B cell (primary cell): ENCODE measurements at regions not wholly inside any gene's neighbourhood (a gene's known extent, or its start where the extent isn't known, plus 50 kb on each side); places are given as distances from the start of the nearest gene placed in this dataset.

ENCODE experiments used
- ATAC-seq: fragments of 200-7000 bp; cut with Tn5 transposase; one replicate; pipeline ENCODE4 v1.10.0; 2021; ENCODE audit warnings: low read depth, mild to moderate bottlenecking, moderate number of reproducible peaks, moderate library complexity
- CTCF ChIA-PET: fragments of 350-600 bp; sonication (Branson Sonifier 250); formaldehyde crosslinking; loops from one replicate; lab custom pipeline; 2021; ENCODE audit warnings: antibody characterized with exemption, inconsistent platforms; lab: Charles Lee
- POLR2A ChIA-PET: fragments of 350-600 bp; sonication (Branson Sonifier 250); formaldehyde crosslinking; loops from one replicate; lab custom pipeline; 2021; ENCODE audit warnings: antibody characterized with exemption; lab: Charles Lee
- DNase-seq: peaks from one replicate; pipeline ENCODE4 v3.0.0; 2013
- H2AFZ ChIP-seq: 2 replicates; pipeline ENCODE4 v1.6.1; 2012; ENCODE audit warnings: mild to moderate bottlenecking, low read depth, low read length; ENCODE audit not compliant: insufficient read depth, poor library complexity, severe bottlenecking
- H3K27ac ChIP-seq, 2 donors: 1 replicate in 1 of 2; 2 replicates in 1 of 2; pipeline ENCODE4 v1.5.1; 2012 to 2013; ENCODE audit warnings: low read length in 2 of 2, mild to moderate bottlenecking in 2 of 2, moderate library complexity in 1 of 2
- H3K27me3 ChIP-seq, 4 experiments: fragments of 200-600 bp in 1 of 4; sonication (generic) in 1 of 4; replicated peaks in 1 of 4; 1 replicate in 2 of 4; 2 replicates in 2 of 4; pipeline versions ENCODE4 v1.6.1 to v1.7.0; 2013 to 2016; ENCODE audit warnings: low read length in 3 of 4, mild to moderate bottlenecking in 2 of 4, mixed read lengths in 1 of 4, moderate library complexity in 1 of 4; ENCODE audit not compliant: insufficient read depth in 4 of 4, control insufficient read depth in 3 of 4; ENCODE audit errors: control extremely low read depth in 1 of 4
- H3K36me3 ChIP-seq, 2 experiments: replicated peaks in 1 of 2; 1 replicate in 1 of 2; 2 replicates in 1 of 2; pipeline versions ENCODE4 v1.6.1 to v1.7.1; 2013; ENCODE audit warnings: low read length in 1 of 2; ENCODE audit not compliant: insufficient read depth in 2 of 2, control insufficient read depth in 1 of 2; ENCODE audit errors: control extremely low read depth in 1 of 2, extremely low read depth in 1 of 2
- H3K4me1 ChIP-seq, 2 donors: fragments of 200-600 bp in 1 of 2; sonication (generic) in 1 of 2; 1 replicate in 1 of 2; 2 replicates in 1 of 2; pipeline versions ENCODE4 v1.5.1 to v1.6.1; 2013 to 2017; ENCODE audit warnings: low read length in 2 of 2; ENCODE audit not compliant: control insufficient read depth in 2 of 2, insufficient read depth in 2 of 2
- H3K4me2 ChIP-seq: replicated peaks from 2 replicates; pipeline ENCODE3; 2012; ENCODE audit warnings: mild to moderate bottlenecking, low read depth, low read length; ENCODE audit not compliant: poor library complexity, severe bottlenecking
- H3K4me3 ChIP-seq, 5 experiments: fragments of 200-600 bp in 1 of 5; sonication (generic) in 1 of 5; 1 replicate in 3 of 5; 2 replicates in 2 of 5; pipeline versions ENCODE4 v1.5.1 to v1.7.0; 2011 to 2016; ENCODE audit warnings: low read length in 4 of 5, mild to moderate bottlenecking in 4 of 5, low read depth in 2 of 5, control low read depth in 1 of 5, moderate library complexity in 1 of 5; ENCODE audit not compliant: insufficient read depth in 1 of 5; ENCODE audit errors: control extremely low read depth in 1 of 5, extremely low read depth in 1 of 5
- H3K79me2 ChIP-seq: fragments of 200-600 bp; sonication (generic); one replicate; pipeline ENCODE4 v1.6.0; 2016; ENCODE audit warnings: low read length; ENCODE audit not compliant: control insufficient read depth, insufficient read depth
- H3K9ac ChIP-seq: fragments of 200-600 bp; sonication (generic); 2 replicates; pipeline ENCODE4 v1.6.1; 2017; ENCODE audit warnings: mild to moderate bottlenecking, low read length, moderate library complexity
- H3K9me3 ChIP-seq, 3 donors: one replicate each; pipeline versions ENCODE4 v1.6.1 to v1.7.1; 2013; ENCODE audit warnings: low read length in 2 of 3; ENCODE audit not compliant: control insufficient read depth in 2 of 3, insufficient read depth in 1 of 3; ENCODE audit errors: control extremely low read depth in 1 of 3
- H4K20me1 ChIP-seq: 2 replicates; pipeline ENCODE4 v1.6.0; 2012; ENCODE audit warnings: mild to moderate bottlenecking, low read length; ENCODE audit not compliant: insufficient read depth, control insufficient read depth, poor library complexity, severe bottlenecking
- H3K27ac Mint-ChIP-seq: one replicate; pipeline ENCODE4 v1.8.0; 2021; ENCODE audit warnings: mixed read lengths
- H3K27me3 Mint-ChIP-seq: one replicate; pipeline ENCODE4 v1.8.0; 2021; ENCODE audit warnings: mixed read lengths
- H3K4me1 Mint-ChIP-seq: one replicate; pipeline ENCODE4 v1.8.0; 2021; ENCODE audit warnings: mixed read lengths
- H3K4me3 Mint-ChIP-seq: one replicate; pipeline ENCODE4 v1.8.0; 2021; ENCODE audit warnings: mixed read lengths
- H3K9me3 Mint-ChIP-seq: one replicate; pipeline ENCODE4 v1.8.0; 2022; ENCODE audit warnings: mixed read lengths; ENCODE audit not compliant: insufficient read depth
- EZH2 ChIP-seq: IDR thresholded peaks from 2 replicates; pipeline ENCODE4 v1.6.1; 2012; ENCODE audit warnings: borderline replicate concordance, low read depth, mild to moderate bottlenecking, moderate library complexity, low read length; ENCODE audit not compliant: insufficient read depth, poor library complexity, severe bottlenecking
- WGBS: methylation state at CpG from one replicate; pipeline ENCODE4 v1.1.5; 2013; ENCODE audit warnings: missing lambda C conversion rate; ENCODE audit not compliant: insufficient coverage; 5-methylcytosine and 5-hydroxymethylcytosine counted together
- intact Hi-C: fragments of 100-400 bp; cut with micrococcal nuclease; formaldehyde crosslinking; loops from one replicate; pipeline ENCODE4 v1.10.0; 2022
- TF ChIP-seq, protein P1 (sequence below): fragments of 200-600 bp; IDR thresholded peaks from one replicate; pipeline ENCODE4 v1.8.0; 2022; ENCODE audit warnings: antibody characterized with exemption, mild to moderate bottlenecking

GRCh38 chr1:115408533-115408932, 70.5 kb upstream of the NGF start:
- Histone ChIP-seq H3K27ac (no peak overlapping the region), H3K9me3 (no peaks in the 10 kb centered on the region), H3K79me2 (no peaks in the 10 kb centered on the region), H2AFZ (no peak overlapping the region), H3K27me3 (no peaks in the 10 kb centered on the region), H3K9ac (no peak overlapping the region), H4K20me1 (no peaks in the 10 kb centered on the region), H3K4me2 (no peak overlapping the region), H3K4me3 (no peak overlapping the region), H3K36me3 (no peaks in the 10 kb centered on the region), H3K4me1 (no peaks in the 10 kb centered on the region)
- ChIA-PET CTCF (no interaction called here), POLR2A (no interaction called here)
- Mint-ChIP-seq H3K4me3 (no peak overlapping the region), H3K9me3 (no peaks in the 10 kb centered on the region), H3K4me1 (no peaks in the 10 kb centered on the region), H3K27me3 (peaks cover 3% of the 10 kb centered on the region), H3K27ac (no peak overlapping the region)
- no CpG with 5 or more reads among the region's 1 CpG for WGBS
- DNase-seq = no peak
- intact Hi-C loops = no loop called here
- TF ChIP-seq, protein P1, sequence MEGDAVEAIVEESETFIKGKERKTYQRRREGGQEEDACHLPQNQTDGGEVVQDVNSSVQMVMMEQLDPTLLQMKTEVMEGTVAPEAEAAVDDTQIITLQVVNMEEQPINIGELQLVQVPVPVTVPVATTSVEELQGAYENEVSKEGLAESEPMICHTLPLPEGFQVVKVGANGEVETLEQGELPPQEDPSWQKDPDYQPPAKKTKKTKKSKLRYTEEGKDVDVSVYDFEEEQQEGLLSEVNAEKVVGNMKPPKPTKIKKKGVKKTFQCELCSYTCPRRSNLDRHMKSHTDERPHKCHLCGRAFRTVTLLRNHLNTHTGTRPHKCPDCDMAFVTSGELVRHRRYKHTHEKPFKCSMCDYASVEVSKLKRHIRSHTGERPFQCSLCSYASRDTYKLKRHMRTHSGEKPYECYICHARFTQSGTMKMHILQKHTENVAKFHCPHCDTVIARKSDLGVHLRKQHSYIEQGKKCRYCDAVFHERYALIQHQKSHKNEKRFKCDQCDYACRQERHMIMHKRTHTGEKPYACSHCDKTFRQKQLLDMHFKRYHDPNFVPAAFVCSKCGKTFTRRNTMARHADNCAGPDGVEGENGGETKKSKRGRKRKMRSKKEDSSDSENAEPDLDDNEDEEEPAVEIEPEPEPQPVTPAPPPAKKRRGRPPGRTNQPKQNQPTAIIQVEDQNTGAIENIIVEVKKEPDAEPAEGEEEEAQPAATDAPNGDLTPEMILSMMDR = no peak
- TF ChIP-seq EZH2 = no peak
- no peak for ATAC-seq

- no peak overlapping the region for H3K4me3 ChIP-seq
- DNase-seq = no peak
- H3K27me3 ChIP-seq = no peaks in the 10 kb centered on the region
- H3K27ac Mint-ChIP-seq = no peak overlapping the region
- H3K9me3 Mint-ChIP-seq = no peaks in the 10 kb centered on the region
- POLR2A ChIA-PET = no interaction called here
- no peaks in the 10 kb centered on the region for H3K9me3 ChIP-seq
- no peak overlapping the region for H3K4me2 ChIP-seq
- CTCF ChIA-PET = no interaction called here
- no peak for ATAC-seq
- H3K4me1 ChIP-seq = no peaks in the 10 kb centered on the region
- H2AFZ ChIP-seq = no peak overlapping the region
- no peak for TF ChIP-seq EZH2
- TF ChIP-seq, protein P1 = no peak
- peaks cover 4% of the 10 kb centered on the region for H3K27me3 Mint-ChIP-seq
- H4K20me1 ChIP-seq = no peaks in the 10 kb centered on the region
- no peaks in the 10 kb centered on the region for H3K36me3 ChIP-seq
- no CpG with 5 or more reads among the region's 2 CpGs for WGBS
- no peak overlapping the region for H3K4me3 Mint-ChIP-seq
- no peaks in the 10 kb centered on the region for H3K79me2 ChIP-seq
- no peak overlapping the region for H3K9ac ChIP-seq
- H3K27ac ChIP-seq = no peak overlapping the region
- intact Hi-C loops = no loop called here
- H3K4me1 Mint-ChIP-seq = no peaks in the 10 kb centered on the region
These were observed 66.9 kb upstream of the NGF start for GRCh38 chr1:115404911-115405310.
